Sigmoid colon (tissue), 4 donors: ENCODE measurements at regions not wholly inside any gene's neighbourhood (a gene's known extent, or its start where the extent isn't known, plus 50 kb on each side); places are given as distances from the start of the nearest gene placed in this dataset.

Experiments
- EP300 ChIP-seq, 4 donors: sonication (generic); formaldehyde crosslinking; IDR thresholded peaks; one replicate each; pipeline ENCODE4 v1.6.1; 2017; ENCODE audit warnings: antibody characterized with exemption in 4 of 4
- POLR2A ChIP-seq, 2 donors: fragments of 450-650 bp; IDR thresholded peaks; one replicate each; pipeline ENCODE4 v1.6.1; 2016; ENCODE audit warnings: antibody characterized with exemption in 2 of 2, mild to moderate bottlenecking in 2 of 2, moderate library complexity in 2 of 2
- POLR2AphosphoS5 ChIP-seq, 4 donors: sonication (generic); formaldehyde crosslinking; IDR thresholded peaks; one replicate each; pipeline ENCODE4 v1.6.1; 2017; ENCODE audit warnings: antibody characterized with exemption in 4 of 4
- TF ChIP-seq, protein P1 (sequence below), 4 experiments: fragments of 450-650 bp in 3 of 4; fragments of 200-600 bp in 1 of 4; IDR thresholded peaks; one replicate each; pipeline ENCODE4 v1.5.1; 2016 to 2019; ENCODE audit warnings: antibody characterized with exemption in 4 of 4, mild to moderate bottlenecking in 3 of 4, moderate library complexity in 2 of 4

GRCh38 chr3:150036780-150037179 is 66.1 kb upstream of the PFN2 start:
- TF ChIP-seq, protein P1, sequence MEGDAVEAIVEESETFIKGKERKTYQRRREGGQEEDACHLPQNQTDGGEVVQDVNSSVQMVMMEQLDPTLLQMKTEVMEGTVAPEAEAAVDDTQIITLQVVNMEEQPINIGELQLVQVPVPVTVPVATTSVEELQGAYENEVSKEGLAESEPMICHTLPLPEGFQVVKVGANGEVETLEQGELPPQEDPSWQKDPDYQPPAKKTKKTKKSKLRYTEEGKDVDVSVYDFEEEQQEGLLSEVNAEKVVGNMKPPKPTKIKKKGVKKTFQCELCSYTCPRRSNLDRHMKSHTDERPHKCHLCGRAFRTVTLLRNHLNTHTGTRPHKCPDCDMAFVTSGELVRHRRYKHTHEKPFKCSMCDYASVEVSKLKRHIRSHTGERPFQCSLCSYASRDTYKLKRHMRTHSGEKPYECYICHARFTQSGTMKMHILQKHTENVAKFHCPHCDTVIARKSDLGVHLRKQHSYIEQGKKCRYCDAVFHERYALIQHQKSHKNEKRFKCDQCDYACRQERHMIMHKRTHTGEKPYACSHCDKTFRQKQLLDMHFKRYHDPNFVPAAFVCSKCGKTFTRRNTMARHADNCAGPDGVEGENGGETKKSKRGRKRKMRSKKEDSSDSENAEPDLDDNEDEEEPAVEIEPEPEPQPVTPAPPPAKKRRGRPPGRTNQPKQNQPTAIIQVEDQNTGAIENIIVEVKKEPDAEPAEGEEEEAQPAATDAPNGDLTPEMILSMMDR (IDR thresholded peaks at IDR 0.05) = no peak
- TF ChIP-seq POLR2A (IDR thresholded peaks at IDR 0.05) = no peak
- TF ChIP-seq EP300 (IDR thresholded peaks at IDR 0.05) = no peak
- TF ChIP-seq POLR2AphosphoS5 (IDR thresholded peaks at IDR 0.05) = no peak
